ENCODE measurements at regions not wholly inside any gene's neighbourhood (a gene's known extent, or its start where the extent isn't known, plus 50 kb on each side); places are given as distances from the start of the nearest gene placed in this dataset.
A peak's percentile ranks its signal among the peaks of the same experiment; 100 is the strongest.
"Not testable (repeated sequence)": the region's sequence is repeated elsewhere in the genome, so short reads cannot be mapped to it uniquely, and the experiment has no call there.

DNA sequence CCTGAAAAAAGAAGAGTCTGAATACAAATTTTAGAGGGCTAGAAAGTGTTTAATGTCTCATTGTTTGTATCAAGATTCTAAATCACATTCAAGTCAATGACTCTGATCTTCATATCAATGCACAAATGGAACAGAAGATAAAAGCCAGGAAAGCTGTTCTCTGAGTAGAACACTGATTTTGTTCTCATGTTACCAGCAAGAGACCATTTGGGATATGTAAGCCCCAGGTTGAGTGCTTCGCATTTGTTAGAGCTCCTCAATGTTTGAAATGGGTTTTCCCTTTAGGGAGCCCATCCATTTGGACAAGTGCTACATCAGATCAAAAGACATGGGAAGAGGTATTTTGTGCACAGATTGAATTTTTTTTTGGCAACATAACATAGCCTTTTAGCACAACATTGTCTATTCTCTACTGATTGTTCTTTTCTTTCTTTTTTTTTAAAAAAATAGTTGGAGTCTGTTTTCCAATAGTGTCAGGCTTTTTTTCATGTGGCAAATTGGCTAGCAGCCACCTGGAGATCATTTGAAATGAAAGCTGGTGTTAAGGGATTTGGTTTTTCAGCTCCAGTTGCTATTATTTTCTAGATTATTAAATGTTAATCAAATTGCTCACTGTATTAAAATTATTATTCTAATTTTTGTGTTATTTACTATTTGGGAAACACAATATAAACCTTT is 74.5 kb upstream of the ZPLD1 start:
- no peak for DNase-seq (ENCODE audit: low spot score)
- intact Hi-C loops (cut with micrococcal nuclease; ENCODE audit: unreplicated experiment), result no loop called here
- H3K27ac ChIP-seq (ENCODE audit: low read depth, low read length, poor library complexity, severe bottlenecking), result no peak overlapping the region
- no peak for TF ChIP-seq CTCF (conservative IDR thresholded peaks at IDR 0.05; ENCODE audit: low read depth, low read length)
- TF ChIP-seq EZH2 (IDR thresholded peaks at IDR 0.05; ENCODE audit: borderline replicate concordance, low read depth, low read length, poor library complexity, severe bottlenecking), result no peak
- no peaks in the 10 kb centered on the region for H3K27me3 ChIP-seq (replicated peaks; ENCODE audit: insufficient read depth, low read depth, low read length, poor library complexity)
- POLR2A ChIA-PET (ENCODE audit: low non-redundant PET), result no interaction called here
- H3K9me3 ChIP-seq (ENCODE audit: low read depth, low read length, poor library complexity, severe bottlenecking), result no peaks in the 10 kb centered on the region
- CTCF ChIA-PET, result no interaction called here
- H3K4me1 ChIP-seq (ENCODE audit: insufficient read depth, low read length, poor library complexity, severe bottlenecking), result no peaks in the 10 kb centered on the region
- no TSS peak for BruUV-seq (replicated peaks)
- H3K36me3 ChIP-seq (ENCODE audit: insufficient read depth, low read length, poor library complexity, severe bottlenecking), result no peaks in the 10 kb centered on the region
- H3K4me3 ChIP-seq (ENCODE audit: low read depth, low read length, poor library complexity, severe bottlenecking), result no peak overlapping the region

- BruUV-seq (replicated peaks), result no TSS peak
Observed at GRCh38 chr3:102361101-102361500, 73.7 kb upstream of the ZPLD1 start.

DNA sequence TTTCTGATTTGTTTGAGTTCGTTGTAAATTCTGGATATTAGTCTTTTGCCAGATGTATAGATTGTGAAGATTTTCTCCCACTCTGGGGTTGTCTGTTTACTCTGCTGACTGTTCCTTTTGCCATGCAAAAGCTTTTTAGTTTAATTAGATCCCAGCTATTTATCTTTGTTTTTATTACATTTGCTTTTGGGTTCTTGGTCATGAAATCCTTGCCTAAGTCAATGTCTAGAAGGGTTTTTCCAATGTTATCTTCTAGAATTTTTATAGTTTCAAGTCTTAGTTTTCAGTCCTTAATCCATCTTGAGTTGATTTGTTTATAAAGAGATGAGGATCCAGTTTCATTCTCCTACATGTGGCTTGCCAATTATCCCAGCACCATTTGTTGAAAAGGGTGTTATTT is 68.7 kb upstream of the ZPLD1 start:
- H3K4me3 ChIP-seq (ENCODE audit: low read depth, low read length, poor library complexity, severe bottlenecking); H3K27me3 ChIP-seq (replicated peaks; ENCODE audit: insufficient read depth, low read depth, low read length, poor library complexity); POLR2A ChIA-PET (ENCODE audit: low non-redundant PET); BruUV-seq (replicated peaks); H3K27ac ChIP-seq (ENCODE audit: low read depth, low read length, poor library complexity, severe bottlenecking); H3K36me3 ChIP-seq (ENCODE audit: insufficient read depth, low read length, poor library complexity, severe bottlenecking); H3K9me3 ChIP-seq (ENCODE audit: low read depth, low read length, poor library complexity, severe bottlenecking); DNase-seq (ENCODE audit: low spot score); intact Hi-C loops (cut with micrococcal nuclease; ENCODE audit: unreplicated experiment); H3K4me1 ChIP-seq (ENCODE audit: insufficient read depth, low read length, poor library complexity, severe bottlenecking); CTCF ChIA-PET: not testable (repeated sequence)

More at GRCh38 chr3:102361101-102361500, 73.7 kb upstream of the ZPLD1 start:
- Histone ChIP-seq H3K36me3 (ENCODE audit: insufficient read depth, low read length, poor library complexity, severe bottlenecking) (no peaks in the 10 kb centered on the region), H3K4me1 (ENCODE audit: insufficient read depth, low read length, poor library complexity, severe bottlenecking) (no peaks in the 10 kb centered on the region), H3K4me3 (ENCODE audit: low read depth, low read length, poor library complexity, severe bottlenecking) (no peak overlapping the region), H3K27me3 (replicated peaks; ENCODE audit: insufficient read depth, low read depth, low read length, poor library complexity) (no peaks in the 10 kb centered on the region), H3K27ac (ENCODE audit: low read depth, low read length, poor library complexity, severe bottlenecking) (no peak overlapping the region), H3K9me3 (ENCODE audit: low read depth, low read length, poor library complexity, severe bottlenecking) (no peaks in the 10 kb centered on the region)
- ChIA-PET CTCF (no interaction called here), POLR2A (ENCODE audit: low non-redundant PET) (no interaction called here)
- intact Hi-C loops (cut with micrococcal nuclease; ENCODE audit: unreplicated experiment), result no loop called here
- peak; percentile 4 for DNase-seq (ENCODE audit: low spot score)
- no peak for TF ChIP-seq CTCF (conservative IDR thresholded peaks at IDR 0.05; ENCODE audit: low read depth, low read length)
- TF ChIP-seq EZH2 (IDR thresholded peaks at IDR 0.05; ENCODE audit: borderline replicate concordance, low read depth, low read length, poor library complexity, severe bottlenecking), result no peak

Data from A673 (cell line).